Progenitor cell of endocrine pancreas (in vitro differentiated cells): ENCODE measurements at regions not wholly inside any gene's neighbourhood (a gene's known extent, or its start where the extent isn't known, plus 50 kb on each side); places are given as distances from the start of the nearest gene placed in this dataset.
"Not testable (repeated sequence)": the region's sequence is repeated elsewhere in the genome, so short reads cannot be mapped to it uniquely, and the experiment has no call there.

Experiments used
- DNase-seq: peaks from one replicate; pipeline ENCODE4 v3.0.0; 2021; ENCODE audit warnings: low spot score; ENCODE audit not compliant: unreplicated experiment
- H3K27ac Mint-ChIP-seq: 2 replicates; pipeline ENCODE4 v1.8.0; 2021; ENCODE audit warnings: mild to moderate bottlenecking, moderate library complexity, mixed read lengths
- H3K27me3 Mint-ChIP-seq: 2 replicates; pipeline ENCODE4 v1.8.0; 2021; ENCODE audit warnings: mixed read lengths
- H3K36me3 Mint-ChIP-seq: 2 replicates; pipeline ENCODE4 v1.8.0; 2022; ENCODE audit warnings: mixed read lengths; ENCODE audit not compliant: insufficient read depth
- H3K4me1 Mint-ChIP-seq: 2 replicates; pipeline ENCODE4 v1.8.0; 2021; ENCODE audit warnings: low read depth, mixed read lengths
- H3K4me3 Mint-ChIP-seq: 2 replicates; pipeline ENCODE4 v1.8.0; 2021; ENCODE audit warnings: low read depth, mild to moderate bottlenecking, moderate library complexity, mixed read lengths
- H3K9me3 Mint-ChIP-seq: 2 replicates; pipeline ENCODE4 v1.8.0; 2021; ENCODE audit warnings: low read depth, mixed read lengths
- TF ChIP-seq, protein P1 (sequence below): fragments of 200-600 bp; sonication (generic); IDR thresholded peaks from one replicate; pipeline ENCODE4 v1.5.0; 2021; ENCODE audit warnings: antibody characterized with exemption, mild to moderate bottlenecking; ENCODE audit not compliant: unreplicated experiment

- TF ChIP-seq, protein P1, sequence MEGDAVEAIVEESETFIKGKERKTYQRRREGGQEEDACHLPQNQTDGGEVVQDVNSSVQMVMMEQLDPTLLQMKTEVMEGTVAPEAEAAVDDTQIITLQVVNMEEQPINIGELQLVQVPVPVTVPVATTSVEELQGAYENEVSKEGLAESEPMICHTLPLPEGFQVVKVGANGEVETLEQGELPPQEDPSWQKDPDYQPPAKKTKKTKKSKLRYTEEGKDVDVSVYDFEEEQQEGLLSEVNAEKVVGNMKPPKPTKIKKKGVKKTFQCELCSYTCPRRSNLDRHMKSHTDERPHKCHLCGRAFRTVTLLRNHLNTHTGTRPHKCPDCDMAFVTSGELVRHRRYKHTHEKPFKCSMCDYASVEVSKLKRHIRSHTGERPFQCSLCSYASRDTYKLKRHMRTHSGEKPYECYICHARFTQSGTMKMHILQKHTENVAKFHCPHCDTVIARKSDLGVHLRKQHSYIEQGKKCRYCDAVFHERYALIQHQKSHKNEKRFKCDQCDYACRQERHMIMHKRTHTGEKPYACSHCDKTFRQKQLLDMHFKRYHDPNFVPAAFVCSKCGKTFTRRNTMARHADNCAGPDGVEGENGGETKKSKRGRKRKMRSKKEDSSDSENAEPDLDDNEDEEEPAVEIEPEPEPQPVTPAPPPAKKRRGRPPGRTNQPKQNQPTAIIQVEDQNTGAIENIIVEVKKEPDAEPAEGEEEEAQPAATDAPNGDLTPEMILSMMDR: no peak
- no peaks in the 10 kb centered on the region for H3K9me3 Mint-ChIP-seq
- H3K4me1 Mint-ChIP-seq: peaks cover 2% of the 10 kb centered on the region
- H3K4me3 Mint-ChIP-seq: no peak overlapping the region
- H3K36me3 Mint-ChIP-seq: no peaks in the 10 kb centered on the region
- H3K27ac Mint-ChIP-seq: no peak overlapping the region
- no peaks in the 10 kb centered on the region for H3K27me3 Mint-ChIP-seq
- DNase-seq: no peak
Observed at GRCh38 chr21:17397703-17398102, 115.1 kb upstream of the CXADR start.

DNA sequence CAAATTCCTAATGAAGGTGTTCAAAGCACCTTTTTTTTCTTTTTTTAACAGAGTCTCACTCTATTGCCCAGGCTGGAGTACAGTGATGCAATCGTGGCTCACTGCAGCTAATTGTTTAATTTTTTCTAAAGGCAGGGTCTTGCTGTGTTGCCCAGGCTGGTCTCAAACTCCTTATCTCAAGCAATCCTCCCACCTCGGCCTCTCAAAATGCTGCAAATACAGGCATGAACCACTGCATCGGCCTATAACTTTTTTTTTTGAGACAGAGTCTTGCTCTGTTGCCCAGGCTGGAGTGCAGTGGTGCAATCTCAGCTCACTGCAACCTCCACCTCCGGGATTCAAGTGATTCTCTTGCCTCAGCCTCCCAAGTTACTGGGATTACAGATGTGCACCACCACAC lies 113.9 kb upstream of the CXADR start:
- not testable (repeated sequence) for H3K9me3 Mint-ChIP-seq, H3K4me3 Mint-ChIP-seq, H3K27me3 Mint-ChIP-seq, H3K36me3 Mint-ChIP-seq, H3K4me1 Mint-ChIP-seq, H3K27ac Mint-ChIP-seq, DNase-seq

DNA sequence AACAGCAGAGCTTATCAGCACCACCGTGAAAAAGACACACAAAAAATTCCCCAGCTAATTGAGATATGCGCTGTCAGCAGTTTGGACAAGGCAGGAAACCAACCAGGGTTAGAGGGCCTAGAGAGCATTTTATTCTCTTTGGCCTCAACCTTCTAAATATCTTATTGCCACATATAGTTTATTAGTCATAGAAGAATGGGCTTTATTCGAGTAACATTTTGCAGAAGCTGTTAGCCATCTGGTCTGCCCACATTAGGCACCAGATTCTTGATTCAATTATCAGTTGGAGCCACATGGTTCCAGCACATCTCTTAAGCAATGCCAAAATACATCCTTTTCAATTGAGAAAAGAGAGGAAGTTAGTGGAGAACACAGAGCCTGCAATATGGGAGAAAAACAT lies 109.9 kb upstream of the CXADR start:
- Mint-ChIP-seq H3K4me3 (no peak overlapping the region), H3K9me3 (peaks cover 10% of the 10 kb centered on the region), H3K4me1 (peaks cover 4% of the 10 kb centered on the region), H3K27ac (no peak overlapping the region), H3K27me3 (no peaks in the 10 kb centered on the region), H3K36me3 (no peaks in the 10 kb centered on the region)
- TF ChIP-seq, protein P1: no peak
- no peak for DNase-seq

GRCh38 chr21:17406202-17406601 lies 106.6 kb upstream of the CXADR start:
- Mint-ChIP-seq H3K27me3 (no peaks in the 10 kb centered on the region), H3K36me3 (no peaks in the 10 kb centered on the region), H3K9me3 (peaks cover 10% of the 10 kb centered on the region), H3K27ac (no peak overlapping the region), H3K4me3 (no peak overlapping the region), H3K4me1 (peaks cover 4% of the 10 kb centered on the region)
- TF ChIP-seq, protein P1: no peak
- no peak for DNase-seq

DNA sequence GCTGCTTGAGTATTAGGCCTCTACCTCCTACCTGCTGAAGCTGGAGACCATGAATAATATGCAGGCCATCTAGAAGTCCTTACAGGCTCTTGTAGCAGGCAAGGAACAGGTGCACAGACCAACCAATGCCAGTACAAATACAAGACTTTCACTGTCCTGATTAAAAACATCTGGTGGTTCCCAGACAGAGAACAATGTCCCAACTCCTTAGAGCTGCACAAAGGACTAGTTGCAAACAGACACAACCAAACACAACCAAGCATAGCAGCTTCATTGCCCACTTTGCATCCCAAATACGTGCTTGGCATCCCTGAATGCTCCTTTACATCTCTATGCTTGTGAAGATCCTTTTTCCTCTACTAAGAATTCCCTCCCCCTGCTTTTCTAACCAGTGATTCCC lies 98.1 kb upstream of the CXADR start:
- peaks cover 3% of the 10 kb centered on the region for H3K4me1 Mint-ChIP-seq
- H3K27me3 Mint-ChIP-seq: no peaks in the 10 kb centered on the region
- TF ChIP-seq, protein P1: no peak
- no peak overlapping the region for H3K27ac Mint-ChIP-seq
- H3K36me3 Mint-ChIP-seq: no peaks in the 10 kb centered on the region
- H3K9me3 Mint-ChIP-seq: no peaks in the 10 kb centered on the region
- H3K4me3 Mint-ChIP-seq: no peak overlapping the region
- DNase-seq: no peak

- H3K4me3 Mint-ChIP-seq: no peak overlapping the region
- H3K4me1 Mint-ChIP-seq: peaks cover 3% of the 10 kb centered on the region
- DNase-seq: no peak
- H3K27me3 Mint-ChIP-seq: no peaks in the 10 kb centered on the region
- H3K9me3 Mint-ChIP-seq: no peaks in the 10 kb centered on the region
- H3K27ac Mint-ChIP-seq: no peak overlapping the region
- H3K36me3 Mint-ChIP-seq: no peaks in the 10 kb centered on the region
- TF ChIP-seq, protein P1: no peak
Observed at GRCh38 chr21:17416139-17416538, 96.7 kb upstream of the CXADR start.
